Astrocyte (in vitro differentiated cells and primary cell): ENCODE measurements at regions not wholly inside any gene's neighbourhood (a gene's known extent, or its start where the extent isn't known, plus 50 kb on each side); places are given as distances from the start of the nearest gene placed in this dataset.

Experiments
- EZH2 ChIP-seq: IDR thresholded peaks from 2 replicates; pipeline ENCODE4 v1.6.1; 2012; ENCODE audit warnings: mild to moderate bottlenecking, low read length, inconsistent platforms; ENCODE audit not compliant: insufficient read depth
- TF ChIP-seq, protein P1 (sequence below): IDR thresholded peaks from 2 replicates; pipeline ENCODE4 v1.5.1; 2011; ENCODE audit warnings: low read depth, mild to moderate bottlenecking, inconsistent platforms, low read length, moderate library complexity; ENCODE audit not compliant: insufficient read depth

DNA sequence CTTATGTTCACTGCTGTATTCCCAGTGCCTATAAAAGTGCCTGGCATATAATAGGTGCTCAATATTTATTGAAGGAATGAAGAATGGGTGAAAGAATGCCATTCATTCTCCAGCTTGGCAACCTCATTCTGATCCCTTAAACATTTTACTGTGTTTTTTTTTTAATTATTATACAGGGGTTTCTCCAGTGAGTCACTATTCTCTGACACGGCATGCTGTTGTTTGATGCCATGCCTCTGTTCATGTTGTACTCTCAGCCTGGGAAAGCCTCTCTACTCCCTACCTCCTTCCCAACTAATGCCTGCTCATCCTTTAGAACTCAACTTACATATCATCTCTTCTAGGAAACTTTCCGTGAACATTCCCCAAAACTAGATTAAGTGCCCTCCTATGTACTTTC, 70.2 kb upstream of the PHF24 start:
- no peak for TF ChIP-seq EZH2
- TF ChIP-seq, protein P1, sequence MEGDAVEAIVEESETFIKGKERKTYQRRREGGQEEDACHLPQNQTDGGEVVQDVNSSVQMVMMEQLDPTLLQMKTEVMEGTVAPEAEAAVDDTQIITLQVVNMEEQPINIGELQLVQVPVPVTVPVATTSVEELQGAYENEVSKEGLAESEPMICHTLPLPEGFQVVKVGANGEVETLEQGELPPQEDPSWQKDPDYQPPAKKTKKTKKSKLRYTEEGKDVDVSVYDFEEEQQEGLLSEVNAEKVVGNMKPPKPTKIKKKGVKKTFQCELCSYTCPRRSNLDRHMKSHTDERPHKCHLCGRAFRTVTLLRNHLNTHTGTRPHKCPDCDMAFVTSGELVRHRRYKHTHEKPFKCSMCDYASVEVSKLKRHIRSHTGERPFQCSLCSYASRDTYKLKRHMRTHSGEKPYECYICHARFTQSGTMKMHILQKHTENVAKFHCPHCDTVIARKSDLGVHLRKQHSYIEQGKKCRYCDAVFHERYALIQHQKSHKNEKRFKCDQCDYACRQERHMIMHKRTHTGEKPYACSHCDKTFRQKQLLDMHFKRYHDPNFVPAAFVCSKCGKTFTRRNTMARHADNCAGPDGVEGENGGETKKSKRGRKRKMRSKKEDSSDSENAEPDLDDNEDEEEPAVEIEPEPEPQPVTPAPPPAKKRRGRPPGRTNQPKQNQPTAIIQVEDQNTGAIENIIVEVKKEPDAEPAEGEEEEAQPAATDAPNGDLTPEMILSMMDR = no peak
